HG03103 (cell line): ENCODE measurements at regions not wholly inside any gene's neighbourhood (a gene's known extent, or its start where the extent isn't known, plus 50 kb on each side); places are given as distances from the start of the nearest gene placed in this dataset.
"Not testable (repeated sequence)": the region's sequence is repeated elsewhere in the genome, so short reads cannot be mapped to it uniquely, and the experiment has no call there.

Experiments used
- ATAC-seq: cut with Tn5 transposase; IDR thresholded peaks from one replicate; pipeline ENCODE4 v1.9.1; 2021; ENCODE audit warnings: low read depth; ENCODE audit not compliant: unreplicated experiment

DNA sequence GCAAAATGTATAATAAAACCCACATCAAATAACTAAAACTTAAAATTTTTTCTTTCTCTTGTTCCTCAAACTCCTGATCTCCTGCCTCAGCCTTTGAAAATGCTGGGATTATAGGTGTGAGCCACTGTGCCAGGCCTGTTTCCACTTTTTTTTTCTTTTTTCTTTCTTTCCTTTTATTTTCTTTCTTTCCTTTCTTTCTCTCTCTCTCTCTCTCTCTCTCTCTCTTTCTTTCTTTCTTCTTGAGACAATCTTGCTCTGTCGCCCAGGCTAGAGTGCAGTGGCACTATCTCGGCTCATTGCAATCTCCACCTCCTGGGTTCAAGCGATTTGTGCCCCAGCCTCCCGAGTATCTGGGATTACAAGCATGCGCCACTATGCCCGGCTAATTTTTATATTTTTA, 164.6 kb downstream of the OR2B2 start:
- no peak for ATAC-seq

GRCh38 chr6:27746860-27747259, 165.3 kb downstream of the OR2B2 start:
- not testable (repeated sequence) for ATAC-seq

- no peak for ATAC-seq
Observed at GRCh38 chr6:27743787-27744186, 168.4 kb downstream of the OR2B2 start.

DNA sequence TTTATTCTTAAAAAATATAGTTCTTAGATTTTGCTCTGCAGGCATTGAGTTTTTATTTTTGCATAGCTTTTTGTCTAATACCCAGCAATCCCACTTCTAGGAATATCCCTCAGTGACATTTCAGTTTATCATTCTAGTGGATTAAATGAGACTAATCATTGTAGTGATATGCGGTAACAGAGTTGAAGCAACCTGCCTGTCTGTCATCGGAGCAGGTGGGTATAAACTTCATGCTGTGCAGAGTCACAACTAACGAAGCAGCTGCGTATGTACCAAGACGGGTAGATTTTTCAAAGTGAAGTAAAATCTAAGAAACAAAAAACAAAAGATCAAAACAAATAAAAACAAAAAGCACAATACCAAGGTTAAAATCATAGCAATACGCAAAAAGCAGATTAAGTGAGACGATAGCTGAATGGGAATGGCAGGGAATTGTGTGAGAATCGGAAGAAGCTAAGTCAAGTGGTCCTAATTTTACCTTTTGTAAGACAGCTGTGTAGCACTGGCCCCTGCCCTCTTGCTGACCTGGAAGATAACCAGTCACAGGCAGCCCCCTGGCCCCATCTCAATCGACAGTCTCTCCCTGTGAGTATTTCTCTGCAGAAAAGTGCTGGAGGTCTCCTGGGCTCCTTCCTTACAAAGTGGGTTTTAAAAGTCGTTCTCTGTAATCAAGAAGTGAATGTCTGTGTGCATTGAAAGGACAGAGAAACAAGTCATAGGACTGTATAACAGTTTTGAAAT, 169.2 kb downstream of the OR2B2 start:
- no peak for ATAC-seq

- not testable (repeated sequence) for ATAC-seq
Observed at GRCh38 chr6:27739902-27740301, 172.3 kb downstream of the OR2B2 start.

DNA sequence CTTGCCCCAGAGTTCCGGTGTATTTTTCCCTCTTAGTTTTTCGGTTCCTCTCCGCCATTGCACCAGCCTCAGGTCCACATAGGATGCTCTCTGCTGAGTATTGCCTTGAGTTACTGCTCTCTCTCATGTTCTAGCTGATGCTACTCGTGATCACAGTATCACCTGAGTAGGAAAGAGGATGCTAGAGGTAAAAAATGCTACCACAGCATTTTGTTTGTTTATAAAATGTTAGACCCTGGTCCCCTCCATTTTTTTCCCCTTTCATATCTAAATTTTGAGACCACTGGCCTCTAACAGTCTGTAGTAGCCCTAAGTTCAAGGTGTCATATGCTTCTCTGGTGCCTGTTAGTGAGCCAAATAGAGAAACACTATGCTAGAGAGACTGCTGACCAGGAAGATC, 175.5 kb downstream of the OR2B2 start:
- ATAC-seq = no peak

- no peak for ATAC-seq
Observed at GRCh38 chr6:27728442-27728841, 183.8 kb downstream of the OR2B2 start.

- ATAC-seq = no peak
Observed at GRCh38 chr6:27726619-27727023, 185.6 kb downstream of the OR2B2 start.

DNA sequence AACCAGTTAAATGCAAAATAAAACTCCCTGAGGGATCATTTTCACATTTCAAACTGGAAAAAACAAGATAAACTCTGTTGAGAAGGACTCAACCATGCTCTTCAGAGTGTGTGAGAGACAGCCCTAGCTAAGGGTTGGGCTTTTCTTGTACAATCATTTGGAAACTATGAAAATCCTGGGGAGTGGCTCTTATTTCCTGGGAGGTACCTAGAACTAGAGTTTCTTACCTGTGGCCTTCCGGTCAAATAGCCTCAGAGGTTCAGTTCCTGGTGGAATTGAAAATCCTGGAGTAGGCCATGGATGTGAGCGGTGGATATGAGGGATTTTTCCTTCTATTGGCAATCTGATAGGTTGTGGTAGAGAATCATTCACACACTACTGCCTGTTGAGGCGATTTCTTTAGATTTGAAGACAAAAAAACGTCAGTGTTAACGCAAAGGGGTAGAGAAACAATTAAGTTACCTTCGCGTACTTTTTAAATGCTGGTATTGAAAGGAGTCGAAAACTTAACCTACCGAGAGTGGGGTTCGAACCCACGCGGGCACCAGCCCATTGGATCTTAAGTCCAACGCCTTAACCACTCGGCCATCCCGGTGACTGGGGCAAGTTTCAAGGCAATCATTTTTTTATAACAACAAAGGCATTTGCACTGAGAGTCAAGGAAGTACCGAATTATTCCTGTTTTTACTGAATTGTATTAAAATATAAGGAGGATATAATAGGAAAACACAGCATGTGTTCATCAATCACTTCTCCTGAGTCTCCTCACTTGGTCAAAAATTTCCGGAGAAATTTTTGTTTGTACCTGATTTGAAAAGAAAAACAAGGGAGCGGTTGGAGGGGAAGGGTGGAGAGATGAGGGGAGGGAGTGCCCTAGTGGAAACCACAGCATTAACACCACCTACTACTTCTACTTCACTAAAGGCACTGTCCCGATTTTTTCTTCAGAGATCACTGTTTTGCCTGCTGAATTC, 191.3 kb downstream of the OR2B2 start:
- no peak for ATAC-seq

DNA sequence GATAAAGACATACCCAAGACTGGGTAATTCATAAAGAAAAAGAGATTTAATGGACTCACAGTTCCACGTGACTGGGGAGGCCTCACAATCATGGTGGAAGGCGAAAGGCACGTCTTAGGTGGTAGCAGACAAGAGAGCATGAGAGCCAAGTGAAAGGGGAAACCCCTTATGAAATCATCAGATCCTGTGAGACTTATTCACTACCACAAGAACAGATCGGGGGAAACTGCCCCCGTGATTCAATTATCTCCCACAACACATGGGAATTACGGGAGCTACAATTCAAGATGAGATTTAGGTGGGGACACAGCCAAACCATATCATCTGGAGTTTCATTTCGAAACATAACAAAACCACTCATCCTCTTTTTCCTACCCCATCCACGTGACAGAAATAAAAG, 193.2 kb downstream of the OR2B2 start:
- ATAC-seq = not testable (repeated sequence)

- ATAC-seq = no peak
Observed at GRCh38 chr6:27706431-27706830, 205.8 kb downstream of the OR2B2 start.

DNA sequence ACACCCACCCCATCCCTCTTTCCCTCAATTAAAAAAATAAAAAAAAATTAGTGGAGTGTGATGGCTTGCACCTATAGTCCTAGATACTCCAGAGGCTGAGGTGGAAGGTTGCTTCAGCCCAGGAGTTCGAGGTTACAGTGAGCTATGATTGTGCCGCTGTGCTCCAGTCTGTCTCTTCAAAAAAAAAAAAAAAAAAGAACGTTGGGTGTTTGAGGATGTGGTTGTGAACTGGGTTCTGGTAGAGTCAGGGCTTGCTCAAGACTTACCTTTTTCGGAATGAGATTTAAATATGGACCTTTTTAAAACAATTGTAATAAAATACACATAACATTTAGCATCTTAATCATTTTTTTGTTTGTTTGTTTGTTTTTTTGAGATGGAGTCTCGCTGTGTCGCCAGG, 211.9 kb downstream of the OR2B2 start:
- no peak for ATAC-seq

- no peak for ATAC-seq
Observed at GRCh38 chr6:27694547-27694874, 217.7 kb downstream of the OR2B2 start.

GRCh38 chr6:27693766-27694546, 218.2 kb downstream of the OR2B2 start:
- no peak for ATAC-seq

GRCh38 chr6:27692133-27692532, 219.2 kb upstream of the ZNF184 start:
- ATAC-seq = not testable (repeated sequence)

GRCh38 chr6:27688014-27688586, 215.2 kb upstream of the ZNF184 start:
- peak; percentile 57 for ATAC-seq

DNA sequence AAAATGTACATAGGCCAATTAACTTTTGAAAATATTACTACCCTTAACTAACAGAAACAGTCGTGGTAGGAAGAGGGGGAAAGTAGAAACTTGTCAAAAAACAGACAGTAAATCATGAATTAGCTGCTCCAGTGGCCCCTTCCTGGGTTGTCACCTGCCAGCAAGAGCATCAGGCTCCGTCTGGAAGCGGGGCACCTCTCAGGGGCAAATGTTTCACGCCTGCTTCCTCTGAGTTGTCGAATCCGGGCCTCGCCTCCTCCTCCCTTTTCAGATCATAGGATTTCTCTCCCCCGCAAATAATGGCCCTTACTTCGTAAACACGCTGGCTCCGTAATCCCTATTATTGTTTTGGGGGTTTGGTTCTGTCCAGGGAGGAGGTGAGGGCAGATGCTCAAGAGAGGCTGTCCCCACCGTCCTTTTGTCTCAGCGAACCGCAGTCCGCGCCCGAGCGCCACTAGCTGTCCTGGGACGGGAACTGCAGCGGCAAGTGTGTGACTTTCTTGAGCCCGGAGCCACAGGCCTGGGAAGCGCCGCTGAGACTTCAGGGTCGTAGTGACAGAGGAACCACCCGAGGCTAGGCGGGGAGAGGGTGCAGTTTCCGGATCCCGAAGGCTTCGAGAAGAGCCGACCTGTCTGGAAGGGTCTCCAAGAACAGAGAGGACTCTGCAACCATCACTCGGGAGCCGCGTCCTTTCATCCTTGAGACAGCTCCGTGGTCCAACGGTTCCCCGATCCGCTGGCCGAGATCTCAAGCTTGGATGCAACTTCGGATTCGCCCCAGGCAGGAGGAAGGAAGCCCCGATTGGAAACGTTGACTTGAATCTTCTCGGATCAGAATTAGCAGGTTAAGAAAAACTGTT, 214.5 kb upstream of the ZNF184 start:
- peak; percentile 59 for ATAC-seq

DNA sequence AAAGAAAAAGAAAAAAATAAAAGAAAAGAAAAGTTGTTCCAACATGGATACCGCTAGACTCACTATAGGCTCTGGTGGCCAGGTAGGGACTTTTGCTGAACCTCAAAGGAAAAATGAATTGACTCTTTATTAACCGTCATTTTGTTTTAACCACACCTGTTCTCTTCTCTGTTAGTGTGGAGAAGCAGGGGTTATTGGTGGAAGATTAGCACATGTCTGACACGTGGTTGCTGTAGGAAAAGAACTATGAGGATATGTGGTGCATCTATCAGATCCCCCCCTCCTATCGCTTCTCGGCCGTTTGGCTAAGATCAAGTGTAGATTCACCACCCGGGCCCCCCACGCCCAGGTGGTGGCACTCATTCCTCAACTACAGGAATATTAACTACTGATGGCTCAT, 212.4 kb upstream of the ZNF184 start:
- no peak for ATAC-seq

- no peak for ATAC-seq
Observed at GRCh38 chr6:27684264-27685211, 211.6 kb upstream of the ZNF184 start.
